Amniotic stem cell (primary cell): ENCODE measurements at regions not wholly inside any gene's neighbourhood (a gene's known extent, or its start where the extent isn't known, plus 50 kb on each side); places are given as distances from the start of the nearest gene placed in this dataset.

Source experiments
- DNase-seq: peaks from one replicate; lab custom pipeline; 2025; lab: John Stamatoyannopoulos, UW

- no peak for DNase-seq
These were observed 149.1 kb downstream of the BMP4 start for GRCh38 chr14:53807542-53807941.

- no peak for DNase-seq
These were observed 149.5 kb downstream of the BMP4 start for GRCh38 chr14:53807108-53807507.

DNA sequence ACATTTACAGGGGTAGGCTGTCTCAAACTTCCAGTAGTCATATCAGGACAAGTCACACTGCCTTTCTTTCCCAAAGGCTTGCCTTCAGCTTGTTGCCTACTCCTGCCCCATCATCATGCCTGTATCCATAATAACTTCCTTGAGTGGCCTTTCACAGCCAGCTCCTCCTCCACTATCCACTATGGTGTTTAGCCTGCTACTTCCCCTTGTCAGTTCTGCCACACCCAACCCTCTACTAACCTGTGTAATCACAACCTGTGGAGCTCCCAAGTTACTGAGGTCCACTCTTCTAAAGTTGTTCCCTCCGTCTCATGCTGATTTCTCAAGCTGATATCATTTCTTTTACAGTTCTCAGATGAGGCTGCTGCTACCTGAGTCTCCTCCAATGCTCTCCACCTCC is 159.9 kb downstream of the BMP4 start:
- no peak for DNase-seq

DNA sequence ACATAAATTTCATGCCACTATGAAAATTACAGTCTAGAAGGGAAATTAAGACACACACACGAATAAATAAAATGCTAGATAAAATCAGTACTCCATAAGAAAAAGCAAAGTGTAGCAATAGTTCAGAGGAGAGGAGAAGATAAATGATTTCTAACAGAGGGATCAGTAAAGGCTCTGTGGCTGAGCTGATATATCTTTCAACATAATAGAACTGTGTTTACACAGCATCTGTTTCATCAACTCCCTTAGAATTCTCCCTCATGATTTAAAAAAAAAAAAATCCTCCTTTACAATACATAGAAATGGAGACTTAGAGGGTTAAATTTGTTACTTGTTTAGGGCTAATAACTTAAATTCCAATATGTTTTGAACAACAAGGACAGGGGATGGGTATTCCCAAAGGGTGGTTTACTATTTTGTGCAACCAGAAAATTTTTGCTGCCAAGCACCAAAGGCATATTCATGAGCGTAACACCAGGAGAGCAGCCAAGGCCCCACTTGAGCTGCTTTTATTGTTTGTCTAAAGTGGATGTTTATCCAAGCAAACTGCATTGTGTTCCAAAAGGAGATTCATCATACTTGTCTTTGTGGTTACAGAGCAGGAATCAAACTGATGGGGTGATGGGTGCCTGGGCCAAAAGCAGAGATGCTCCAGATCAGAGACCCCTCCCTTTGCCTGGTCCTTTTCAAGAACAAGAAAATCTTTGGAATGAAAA is 162.7 kb downstream of the BMP4 start:
- no peak for DNase-seq

DNA sequence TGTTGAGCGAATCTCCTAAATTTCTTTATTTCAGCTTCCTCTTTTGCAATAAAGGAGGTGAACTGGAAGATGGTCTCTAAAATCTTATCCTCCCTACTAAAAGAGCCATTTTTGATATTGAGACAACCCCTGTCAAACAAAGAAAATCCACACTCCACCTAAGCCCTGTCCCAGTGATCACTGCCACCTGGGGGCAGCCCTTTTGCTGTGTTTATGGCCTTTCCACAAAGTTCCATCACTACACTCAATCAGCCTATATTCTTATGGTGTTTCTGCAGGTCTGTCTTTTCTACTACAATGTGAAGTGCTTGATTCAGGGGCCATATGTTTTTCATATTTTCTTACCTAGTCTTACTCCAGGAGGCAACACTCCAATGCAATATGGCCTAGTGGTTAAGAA is 163.7 kb downstream of the BMP4 start:
- no peak for DNase-seq

DNA sequence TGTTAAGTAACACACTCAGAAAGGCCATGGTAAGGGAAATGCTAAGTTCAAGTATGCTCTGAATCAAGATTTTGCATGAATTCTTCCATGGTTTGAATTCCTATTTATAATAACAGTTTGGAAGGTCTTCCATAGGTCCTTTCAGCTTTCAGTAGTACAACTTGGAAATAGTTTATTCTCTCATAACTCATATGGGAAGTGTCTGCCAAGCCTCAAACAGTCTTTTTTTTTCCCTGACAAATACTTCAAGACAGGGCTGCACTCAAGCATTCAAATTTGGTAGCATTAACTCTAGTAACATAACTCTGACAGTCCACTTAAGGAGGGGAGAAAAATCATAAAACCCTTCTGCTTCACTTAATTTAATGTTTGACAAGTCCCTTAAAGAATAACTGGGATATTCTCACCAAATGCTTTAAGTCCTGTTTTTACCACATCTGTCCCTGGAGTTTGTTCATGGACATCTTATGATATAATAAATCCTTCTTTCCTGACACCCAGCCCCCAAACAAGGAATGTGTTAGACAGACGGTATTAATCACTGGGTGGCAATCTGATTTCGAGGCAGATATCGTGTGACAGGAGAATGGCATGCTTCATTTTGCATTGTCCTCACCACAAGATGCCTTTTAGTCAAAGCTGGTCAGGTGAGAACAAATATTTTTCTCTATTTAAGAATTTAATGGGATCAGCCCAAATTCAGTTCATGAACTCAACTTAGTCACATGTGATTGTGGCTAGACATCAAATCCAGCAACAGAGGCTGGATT is 165.7 kb downstream of the BMP4 start:
- DNase-seq = no peak

DNA sequence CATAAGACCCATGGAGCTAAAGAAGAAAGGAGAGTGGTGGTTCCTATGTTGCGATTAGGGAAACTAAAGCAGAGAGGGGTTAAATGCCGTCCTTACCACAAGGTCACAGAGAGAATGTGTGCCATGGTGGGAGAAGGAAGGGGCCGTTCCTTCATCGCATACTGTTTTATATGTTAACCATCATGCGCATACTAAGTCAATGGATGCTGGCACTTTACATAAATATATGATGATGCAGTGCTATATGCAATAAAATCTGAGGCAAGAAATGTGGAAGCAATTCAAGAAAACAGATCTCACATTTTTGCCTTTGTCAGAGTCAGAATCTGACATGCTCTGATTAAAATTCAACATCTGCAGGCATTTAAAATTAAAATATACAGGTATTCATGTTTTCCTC is 168.1 kb downstream of the BMP4 start:
- DNase-seq = no peak

DNA sequence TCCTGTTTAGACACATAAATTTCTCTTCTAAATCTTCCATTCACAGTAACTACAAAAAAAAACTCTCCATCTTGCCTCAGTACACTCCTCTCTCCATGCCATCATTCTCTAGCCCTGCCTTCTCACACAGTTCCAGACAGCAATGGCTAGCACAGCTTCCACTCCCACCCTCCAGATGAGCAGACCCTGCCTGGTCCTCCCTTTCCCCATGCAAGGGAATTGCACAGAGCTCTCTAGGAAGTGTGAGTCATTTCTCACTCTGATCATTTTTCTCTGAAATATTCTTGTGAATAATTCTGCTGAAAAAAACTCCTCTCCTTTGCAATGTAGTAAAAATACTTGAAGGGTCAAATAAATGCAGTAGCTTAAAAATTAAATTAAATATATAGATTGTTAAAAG is 170.6 kb downstream of the BMP4 start:
- no peak for DNase-seq

DNA sequence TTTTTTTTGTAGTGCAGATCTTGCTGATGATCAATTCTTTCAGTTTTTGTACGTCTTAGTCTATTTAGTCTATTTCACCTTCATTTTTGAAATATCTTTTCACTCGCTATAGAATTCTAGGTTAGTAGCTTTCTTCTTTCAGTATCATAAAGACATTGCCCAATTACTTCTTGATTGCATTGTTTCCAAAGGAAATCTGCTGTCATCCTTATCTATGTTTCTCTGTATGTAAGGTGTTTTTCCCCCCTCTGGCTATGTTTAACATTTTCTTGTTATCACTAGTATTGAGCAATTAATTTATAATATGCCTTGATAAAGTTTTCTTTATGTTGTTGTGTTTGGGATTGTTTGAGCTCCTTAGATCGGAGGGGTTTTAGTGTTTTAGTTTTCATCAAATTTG is 171.9 kb downstream of the BMP4 start:
- no peak for DNase-seq

- no peak for DNase-seq
These were observed 173.4 kb downstream of the BMP4 start for GRCh38 chr14:53783256-53783655.

DNA sequence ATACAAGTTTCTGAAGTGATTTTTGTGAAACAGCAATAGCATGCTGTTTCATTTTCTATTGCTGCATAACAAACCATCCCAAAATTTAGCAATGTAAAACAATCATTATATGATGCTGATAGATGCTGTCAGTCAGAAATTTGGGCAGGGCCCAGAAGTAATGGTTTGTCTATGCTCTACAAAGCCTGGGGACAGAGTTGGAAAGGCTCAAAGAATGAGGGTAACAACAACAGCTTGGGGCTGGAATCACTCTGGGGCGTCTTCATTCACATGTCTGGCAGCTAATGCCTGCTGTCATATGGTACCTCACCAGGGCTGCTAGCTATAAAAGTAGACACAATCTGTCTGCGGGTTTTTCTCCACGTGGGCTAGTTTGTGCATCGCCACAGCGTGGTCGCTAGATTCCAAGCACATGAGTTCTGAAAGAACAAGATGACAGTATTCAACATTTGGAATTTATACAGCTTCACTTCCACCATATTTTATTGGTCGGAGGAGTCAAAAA is 176.5 kb downstream of the BMP4 start:
- DNase-seq = no peak

- no peak for DNase-seq
These were observed 177.3 kb downstream of the BMP4 start for GRCh38 chr14:53779301-53779700.

DNA sequence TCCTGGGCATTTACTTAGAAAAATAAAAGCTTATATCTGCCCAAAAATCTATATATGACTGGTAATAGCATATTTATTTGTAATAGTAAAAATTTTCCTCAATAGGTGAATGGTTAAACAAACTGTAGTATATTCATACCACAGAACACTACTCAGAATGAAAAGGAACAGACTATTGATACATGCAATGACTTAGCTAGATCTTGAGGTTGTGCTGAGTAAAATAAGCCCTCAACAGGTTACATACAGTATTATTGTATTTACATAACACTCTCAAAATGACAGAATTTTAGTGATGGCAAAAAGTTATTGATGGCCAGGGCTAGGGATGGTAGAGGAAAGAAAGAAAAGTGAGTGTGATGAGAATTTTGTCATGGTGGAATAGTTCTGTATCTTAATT is 178.4 kb downstream of the BMP4 start:
- no peak for DNase-seq

- no peak for DNase-seq
These were observed 183.7 kb downstream of the BMP4 start for GRCh38 chr14:53772936-53773335.

- no peak for DNase-seq
These were observed 189.1 kb downstream of the BMP4 start for GRCh38 chr14:53767566-53767965.

- no peak for DNase-seq
These were observed 190.0 kb downstream of the BMP4 start for GRCh38 chr14:53766601-53767000.

- no peak for DNase-seq
These were observed 190.5 kb downstream of the BMP4 start for GRCh38 chr14:53766106-53766505.

- DNase-seq = no peak
These were observed 191.8 kb downstream of the BMP4 start for GRCh38 chr14:53764846-53765245.

DNA sequence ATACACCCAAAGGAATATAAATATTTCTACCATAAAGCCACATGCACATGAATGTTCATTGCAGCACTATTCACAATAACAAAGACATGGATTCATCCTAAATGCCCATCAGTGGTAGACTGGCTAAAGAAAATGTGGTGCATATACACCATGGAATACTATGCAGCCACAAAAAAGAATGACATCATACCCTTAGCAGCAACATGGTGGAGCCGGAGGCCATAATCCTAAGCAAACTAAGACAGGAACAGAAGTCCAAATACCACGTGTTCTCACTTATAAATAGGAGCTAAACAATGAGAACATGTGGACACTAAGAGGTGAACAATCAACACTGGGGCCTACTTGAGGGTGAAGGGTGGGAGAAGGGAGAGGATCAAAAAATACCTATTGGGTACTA is 198.5 kb downstream of the BMP4 start:
- no peak for DNase-seq

DNA sequence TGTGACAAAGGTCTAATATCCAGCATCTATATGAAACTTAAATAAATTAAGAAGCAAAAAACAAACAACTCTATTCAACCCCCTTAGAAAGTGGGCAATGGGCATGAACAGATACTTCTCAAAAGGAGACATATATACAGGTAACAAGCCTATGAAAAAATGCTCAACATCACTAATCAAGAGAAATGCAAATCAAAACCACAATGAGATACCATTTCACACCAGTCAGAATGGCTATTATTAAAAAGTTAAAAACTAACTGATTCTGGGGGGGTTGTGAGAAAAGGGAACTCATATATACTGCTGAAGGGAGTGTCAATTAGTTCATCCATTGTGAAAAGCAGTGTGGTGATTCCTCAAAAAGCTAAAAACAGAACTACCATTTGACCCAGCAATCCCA is 198.9 kb downstream of the BMP4 start:
- no peak for DNase-seq

- DNase-seq = no peak
These were observed 205.0 kb downstream of the BMP4 start for GRCh38 chr14:53751650-53752049.

- DNase-seq = no peak
These were observed 207.9 kb downstream of the BMP4 start for GRCh38 chr14:53748691-53749090.

- no peak for DNase-seq
These were observed 211.8 kb downstream of the BMP4 start for GRCh38 chr14:53744857-53745256.

- no peak for DNase-seq
These were observed 213.3 kb downstream of the BMP4 start for GRCh38 chr14:53743371-53743770.
